A673 (cell line): ENCODE measurements at regions not wholly inside any gene's neighbourhood (a gene's known extent, or its start where the extent isn't known, plus 50 kb on each side); places are given as distances from the start of the nearest gene placed in this dataset.

Experiments used
- EZH2 ChIP-seq: fragments of 200-600 bp; sonication (generic); IDR thresholded peaks from 2 replicates; pipeline ENCODE4 v1.6.1; 2017; ENCODE audit warnings: borderline replicate concordance, low read depth, mild to moderate bottlenecking, mixed read lengths, antibody characterized with exemption, low read length; ENCODE audit not compliant: poor library complexity, severe bottlenecking
- TF ChIP-seq, protein P1 (sequence below): fragments of 300-800, 200-600 bp; sonication (generic); conservative IDR thresholded peaks from 2 replicates; pipeline ENCODE4 v1.5.1; 2017; ENCODE audit warnings: low read depth, mild to moderate bottlenecking, antibody characterized with exemption, low read length, moderate library complexity, mixed read lengths

DNA sequence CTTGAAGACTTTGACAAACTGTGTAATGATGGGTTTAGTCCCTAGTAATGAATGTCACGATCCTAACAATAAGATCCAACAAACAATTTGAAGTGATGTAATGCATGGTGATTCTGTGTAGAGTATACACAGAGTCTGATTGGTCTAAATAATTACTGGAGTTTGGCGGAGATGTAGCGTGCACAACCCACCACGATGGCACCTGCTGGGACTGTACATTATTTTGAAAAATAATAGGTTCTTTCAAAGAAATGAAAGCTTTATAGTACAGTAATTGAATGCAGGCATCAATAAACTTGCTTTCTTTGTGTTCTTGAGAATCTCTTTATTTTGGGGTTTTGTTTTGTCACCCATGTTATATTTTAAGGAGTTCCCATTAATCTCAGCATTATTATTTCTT lies 902.2 kb upstream of the PCDH7 start:
- TF ChIP-seq, protein P1, sequence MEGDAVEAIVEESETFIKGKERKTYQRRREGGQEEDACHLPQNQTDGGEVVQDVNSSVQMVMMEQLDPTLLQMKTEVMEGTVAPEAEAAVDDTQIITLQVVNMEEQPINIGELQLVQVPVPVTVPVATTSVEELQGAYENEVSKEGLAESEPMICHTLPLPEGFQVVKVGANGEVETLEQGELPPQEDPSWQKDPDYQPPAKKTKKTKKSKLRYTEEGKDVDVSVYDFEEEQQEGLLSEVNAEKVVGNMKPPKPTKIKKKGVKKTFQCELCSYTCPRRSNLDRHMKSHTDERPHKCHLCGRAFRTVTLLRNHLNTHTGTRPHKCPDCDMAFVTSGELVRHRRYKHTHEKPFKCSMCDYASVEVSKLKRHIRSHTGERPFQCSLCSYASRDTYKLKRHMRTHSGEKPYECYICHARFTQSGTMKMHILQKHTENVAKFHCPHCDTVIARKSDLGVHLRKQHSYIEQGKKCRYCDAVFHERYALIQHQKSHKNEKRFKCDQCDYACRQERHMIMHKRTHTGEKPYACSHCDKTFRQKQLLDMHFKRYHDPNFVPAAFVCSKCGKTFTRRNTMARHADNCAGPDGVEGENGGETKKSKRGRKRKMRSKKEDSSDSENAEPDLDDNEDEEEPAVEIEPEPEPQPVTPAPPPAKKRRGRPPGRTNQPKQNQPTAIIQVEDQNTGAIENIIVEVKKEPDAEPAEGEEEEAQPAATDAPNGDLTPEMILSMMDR, result no peak
- TF ChIP-seq EZH2, result no peak
